HG03575 (cell line): ENCODE measurements at regions not wholly inside any gene's neighbourhood (a gene's known extent, or its start where the extent isn't known, plus 50 kb on each side); places are given as distances from the start of the nearest gene placed in this dataset.
"Not testable (repeated sequence)": the region's sequence is repeated elsewhere in the genome, so short reads cannot be mapped to it uniquely, and the experiment has no call there.

ENCODE experiments used
- ATAC-seq: cut with Tn5 transposase; IDR thresholded peaks from one replicate; pipeline ENCODE4 v1.9.1; 2021; ENCODE audit not compliant: unreplicated experiment, insufficient number of reproducible peaks, low FRiP score; ENCODE audit errors: extremely low read depth

- ATAC-seq = no peak
Measured at GRCh38 chr9:83191154-83191553, 128.2 kb upstream of the RASEF start.

GRCh38 chr9:83189026-83189425 is 126.1 kb upstream of the RASEF start:
- not testable (repeated sequence) for ATAC-seq

- no peak for ATAC-seq
Measured at GRCh38 chr9:83188277-83188676, 125.3 kb upstream of the RASEF start.

GRCh38 chr9:83186155-83186737 is 123.3 kb upstream of the RASEF start:
- ATAC-seq = no peak

- ATAC-seq = no peak
Measured at GRCh38 chr9:83185488-83186154, 122.7 kb upstream of the RASEF start.

GRCh38 chr9:83183621-83184020 is 120.7 kb upstream of the RASEF start:
- ATAC-seq = no peak

GRCh38 chr9:83182071-83182470 is 119.1 kb upstream of the RASEF start:
- no peak for ATAC-seq

- no peak for ATAC-seq
Measured at GRCh38 chr9:83178717-83179116, 115.8 kb upstream of the RASEF start.

- ATAC-seq = no peak
Measured at GRCh38 chr9:83177747-83178146, 114.8 kb upstream of the RASEF start.

- no peak for ATAC-seq
Measured at GRCh38 chr9:83167126-83167525, 104.2 kb upstream of the RASEF start.

GRCh38 chr9:83166372-83166771 is 103.4 kb upstream of the RASEF start:
- no peak for ATAC-seq

- no peak for ATAC-seq
Measured at GRCh38 chr9:83155733-83156132, 92.8 kb upstream of the RASEF start.

- ATAC-seq = no peak
Measured at GRCh38 chr9:83154821-83155220, 91.9 kb upstream of the RASEF start.

- peak; percentile 96 for ATAC-seq
Measured at GRCh38 chr9:83154087-83154736, 91.3 kb upstream of the RASEF start.

GRCh38 chr9:83153030-83153429 is 90.1 kb upstream of the RASEF start:
- peak; percentile 30 for ATAC-seq

- ATAC-seq = no peak
Measured at GRCh38 chr9:83151627-83152137, 88.7 kb upstream of the RASEF start.

GRCh38 chr9:83147315-83148149 is 84.6 kb upstream of the RASEF start:
- no peak for ATAC-seq

GRCh38 chr9:83146325-83146724 is 83.4 kb upstream of the RASEF start:
- no peak for ATAC-seq

GRCh38 chr9:83144492-83144891 is 81.5 kb upstream of the RASEF start:
- no peak for ATAC-seq
